Keratinocyte (primary cell): ENCODE measurements at regions not wholly inside any gene's neighbourhood (a gene's known extent, or its start where the extent isn't known, plus 50 kb on each side); places are given as distances from the start of the nearest gene placed in this dataset.

Source experiments
- DNase-seq: peaks from one replicate; pipeline ENCODE4 v3.0.0-alpha.2; 2011; ENCODE audit warnings: low read depth, missing footprints, low spot score
- FAIRE-seq: peaks from 2 replicates; lab custom pipeline; 2011; peaks lifted over from hg19 to GRCh38; lab: Jason Lieb, UNC
- H2AFZ ChIP-seq: 2 replicates; pipeline ENCODE4 v1.6.0; 2012; ENCODE audit warnings: low read length, control low read depth, inconsistent platforms; ENCODE audit not compliant: control insufficient read depth
- H3K27ac ChIP-seq: 2 replicates; pipeline ENCODE4 v1.5.1; 2011; ENCODE audit warnings: low read length; ENCODE audit not compliant: control insufficient read depth, insufficient read depth
- H3K27me3 ChIP-seq: 3 replicates; pipeline ENCODE4 v1.6.0; 2011; ENCODE audit warnings: low read length; ENCODE audit not compliant: control insufficient read depth, insufficient read depth; ENCODE audit errors: extremely low read depth
- H3K36me3 ChIP-seq, 2 experiments: 2 replicates in 1 of 2; 3 replicates in 1 of 2; pipeline ENCODE4 v1.5.1; 2011; ENCODE audit warnings: low read length in 2 of 2, mild to moderate bottlenecking in 1 of 2; ENCODE audit not compliant: control insufficient read depth in 2 of 2, insufficient read depth in 2 of 2; ENCODE audit errors: extremely low read depth in 1 of 2
- H3K4me1 ChIP-seq: 3 replicates; pipeline ENCODE4 v1.5.1; 2011; ENCODE audit warnings: low read length; ENCODE audit not compliant: control insufficient read depth, insufficient read depth; ENCODE audit errors: extremely low read depth
- H3K4me2 ChIP-seq: 3 replicates; pipeline ENCODE4 v1.6.0; 2011; ENCODE audit warnings: low read depth, low read length; ENCODE audit not compliant: control insufficient read depth, insufficient read depth; ENCODE audit errors: extremely low read depth
- H3K4me3 ChIP-seq, 3 experiments: fragments of 200-600 bp in 1 of 3; sonication (generic) in 1 of 3; 2 replicates in 2 of 3; 3 replicates in 1 of 3; pipeline ENCODE4 v1.5.1; 2011 to 2016; ENCODE audit warnings: low read length in 3 of 3, mild to moderate bottlenecking in 3 of 3, control low read depth in 2 of 3, inconsistent platforms in 1 of 3, low read depth in 1 of 3, mixed read lengths in 1 of 3, mixed run types in 1 of 3, moderate library complexity in 1 of 3; ENCODE audit not compliant: control insufficient read depth in 2 of 3, insufficient read depth in 2 of 3; ENCODE audit errors: extremely low read depth in 1 of 3
- H3K79me2 ChIP-seq: 2 replicates; pipeline ENCODE4 v1.6.0; 2012; ENCODE audit warnings: low read length; ENCODE audit not compliant: control insufficient read depth, insufficient read depth
- H3K9ac ChIP-seq: 3 replicates; pipeline ENCODE4 v1.6.0; 2011; ENCODE audit warnings: low read length; ENCODE audit not compliant: control insufficient read depth, insufficient read depth; ENCODE audit errors: extremely low read depth
- H3K9me1 ChIP-seq: 3 replicates; pipeline ENCODE4 v1.6.0; 2011; ENCODE audit warnings: low read length; ENCODE audit not compliant: control insufficient read depth, insufficient read depth; ENCODE audit errors: extremely low read depth
- H3K9me3 ChIP-seq: 2 replicates; pipeline ENCODE4 v1.5.1; 2012; ENCODE audit warnings: low read depth, low read length; ENCODE audit not compliant: control insufficient read depth
- H4K20me1 ChIP-seq: 3 replicates; pipeline ENCODE4 v1.6.0; 2011; ENCODE audit warnings: low read length; ENCODE audit not compliant: control insufficient read depth, insufficient read depth; ENCODE audit errors: extremely low read depth
- CTCF ChIP-seq, 3 experiments: IDR thresholded peaks in 1 of 3; conservative IDR thresholded peaks in 1 of 3; optimal IDR thresholded peaks in 1 of 3; 2 replicates in 2 of 3; 3 replicates in 1 of 3; pipeline versions ENCODE3 to v1.5.1; 2011; ENCODE audit warnings: low read length in 3 of 3, mild to moderate bottlenecking in 3 of 3, moderate library complexity in 2 of 3, control low read depth in 1 of 3, inconsistent platforms in 1 of 3; ENCODE audit not compliant: insufficient read depth in 2 of 3; ENCODE audit errors: extremely low read depth in 1 of 3
- EZH2 ChIP-seq: IDR thresholded peaks from one replicate; pipeline ENCODE4 v1.6.1; 2012; ENCODE audit warnings: inconsistent platforms, mild to moderate bottlenecking, low read length, moderate library complexity
- dilution Hi-C: fragments of 300-500 bp; cut with MboI; formaldehyde crosslinking; loops from one replicate; pipeline ENCODE4 v1.7.0; 2020; ENCODE audit warnings: low sequenced_read_pairs; ENCODE audit not compliant: extremely low pct_ligation_motif_present

- TF ChIP-seq EZH2 (no peak), CTCF (optimal IDR thresholded peaks at IDR 0.05 in 1 of 3, IDR thresholded peaks at IDR 0.05 in 1 of 3, conservative IDR thresholded peaks at IDR 0.05 in 1 of 3; ENCODE audit: extremely low read depth in 1 of 3, insufficient read depth in 2 of 3, low read length in 3 of 3) (no peak)
- Histone ChIP-seq H3K4me1 (no peaks in the 10 kb centered on the region), H3K9ac (no peak overlapping the region), H3K27ac (no peak overlapping the region), H3K36me3 (no peaks in the 10 kb centered on the region), H3K9me1 (no peaks in the 10 kb centered on the region), H4K20me1 (no peaks in the 10 kb centered on the region), H3K79me2 (no peaks in the 10 kb centered on the region), H3K27me3 (no peaks in the 10 kb centered on the region), H3K4me2 (no peak overlapping the region), H3K9me3 (no peaks in the 10 kb centered on the region), H2AFZ (no peak overlapping the region), H3K4me3 (no peak overlapping the region)
- FAIRE-seq (no peak), DNase-seq (no peak)
- dilution Hi-C loops = no loop called here
Observed at GRCh38 chr3:79896086-79896485, 128.3 kb upstream of the ROBO1 start.

DNA sequence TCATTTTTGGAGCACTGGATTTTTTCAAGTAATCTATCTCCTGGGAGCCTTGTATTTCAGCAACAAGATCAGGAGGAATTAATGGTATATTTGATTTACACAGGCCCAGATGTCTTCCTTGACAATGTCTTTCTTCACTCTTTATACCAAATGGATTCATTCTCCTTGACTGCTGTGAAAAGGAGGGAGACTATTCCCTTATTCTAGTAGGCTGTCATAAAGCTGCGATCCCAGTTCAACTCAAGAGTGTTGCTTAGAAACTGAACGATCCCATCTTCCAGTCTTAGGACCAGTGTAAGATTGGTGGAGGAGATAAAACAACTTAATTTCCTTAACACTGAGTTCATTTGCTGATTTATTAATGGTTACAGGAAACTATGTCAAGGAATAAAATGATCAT is 119.4 kb upstream of the ROBO1 start:
- DNase-seq (no peak), FAIRE-seq (no peak)
- Histone ChIP-seq H3K4me1 (no peaks in the 10 kb centered on the region), H3K9ac (no peak overlapping the region), H3K4me3 (no peak overlapping the region), H3K9me3 (no peaks in the 10 kb centered on the region), H2AFZ (no peak overlapping the region), H3K27ac (no peak overlapping the region), H4K20me1 (no peaks in the 10 kb centered on the region), H3K36me3 (no peaks in the 10 kb centered on the region), H3K27me3 (no peaks in the 10 kb centered on the region), H3K4me2 (no peak overlapping the region), H3K79me2 (no peaks in the 10 kb centered on the region), H3K9me1 (no peaks in the 10 kb centered on the region)
- dilution Hi-C loops = no loop called here
- TF ChIP-seq EZH2 (no peak), CTCF (optimal IDR thresholded peaks at IDR 0.05 in 1 of 3, IDR thresholded peaks at IDR 0.05 in 1 of 3, conservative IDR thresholded peaks at IDR 0.05 in 1 of 3; ENCODE audit: extremely low read depth in 1 of 3, insufficient read depth in 2 of 3, low read length in 3 of 3) (no peak)
